Calu3 (cell line): ENCODE measurements at regions not wholly inside any gene's neighbourhood (a gene's known extent, or its start where the extent isn't known, plus 50 kb on each side); places are given as distances from the start of the nearest gene placed in this dataset.

Experiments used
- BruUV-seq: library from RNA; stranded (reverse); fragments of 400-500 nt; replicated peaks from 2 replicates; lab custom pipeline; 2021; lab: Mats Ljungman, UMichigan
- CTCF ChIA-PET: fragments of 300-600 bp; sonication (Branson Sonifier 250); formaldehyde crosslinking; loops from one replicate; lab custom pipeline; 2022; ENCODE audit warnings: antibody characterized with exemption; lab: Charles Lee
- DNase-seq: peaks from one replicate; pipeline ENCODE4 v3.0.0; 2022
- H3K27ac Mint-ChIP-seq: one replicate; pipeline ENCODE4 v1.8.0; 2022; ENCODE audit warnings: mixed read lengths; ENCODE audit not compliant: unreplicated experiment
- H3K27me3 Mint-ChIP-seq: one replicate; pipeline ENCODE4 v1.8.0; 2022; ENCODE audit warnings: mixed read lengths; ENCODE audit not compliant: unreplicated experiment
- H3K36me3 Mint-ChIP-seq: one replicate; pipeline ENCODE4 v1.8.0; 2022; ENCODE audit warnings: mild to moderate bottlenecking, moderate library complexity, mixed read lengths; ENCODE audit not compliant: insufficient read depth, unreplicated experiment
- H3K4me1 Mint-ChIP-seq: one replicate; pipeline ENCODE4 v1.8.0; 2022; ENCODE audit warnings: mild to moderate bottlenecking, low read depth, mixed read lengths; ENCODE audit not compliant: unreplicated experiment
- H3K4me3 Mint-ChIP-seq: one replicate; pipeline ENCODE4 v1.8.0; 2022; ENCODE audit warnings: mild to moderate bottlenecking, low read depth, moderate library complexity, mixed read lengths; ENCODE audit not compliant: unreplicated experiment
- H3K9me3 Mint-ChIP-seq: one replicate; pipeline ENCODE4 v1.8.0; 2022; ENCODE audit warnings: low read depth, mixed read lengths; ENCODE audit not compliant: unreplicated experiment
- CTCF ChIP-seq: fragments of 200-600 bp; IDR thresholded peaks from one replicate; pipeline ENCODE4 v1.8.0; 2022; ENCODE audit warnings: antibody characterized with exemption; ENCODE audit not compliant: unreplicated experiment
- intact Hi-C: fragments of 100-400 bp; cut with micrococcal nuclease; formaldehyde crosslinking; loops from one replicate; pipeline ENCODE4 v1.10.0; 2022; ENCODE audit not compliant: unreplicated experiment

GRCh38 chr12:13596714-13597113, 384.7 kb downstream of the GRIN2B start:
- H3K36me3 Mint-ChIP-seq, result no peaks in the 10 kb centered on the region
- CTCF ChIA-PET, result interaction anchor here (0.5 kb wide), 1 partner anchor 17 kb away, joined by 4 read pairs; no protein-coding TSS in a partner anchor
- peaks cover 9% of the 10 kb centered on the region for H3K4me1 Mint-ChIP-seq
- intact Hi-C loops, result no loop called here
- H3K27ac Mint-ChIP-seq, result no peak overlapping the region
- H3K27me3 Mint-ChIP-seq, result peaks cover 11% of the 10 kb centered on the region
- no peaks in the 10 kb centered on the region for H3K9me3 Mint-ChIP-seq
- no peak for TF ChIP-seq CTCF
- H3K4me3 Mint-ChIP-seq, result no peak overlapping the region
- no peak for DNase-seq
- no TSS peak for BruUV-seq

- H3K9me3 Mint-ChIP-seq, result no peaks in the 10 kb centered on the region
- H3K27me3 Mint-ChIP-seq, result peaks cover 3% of the 10 kb centered on the region
- no peak for DNase-seq
- TF ChIP-seq CTCF, result no peak
- H3K27ac Mint-ChIP-seq, result no peak overlapping the region
- no peak overlapping the region for H3K4me3 Mint-ChIP-seq
- H3K4me1 Mint-ChIP-seq, result peaks cover 9% of the 10 kb centered on the region
- no TSS peak for BruUV-seq
- intact Hi-C loops, result no loop called here
- H3K36me3 Mint-ChIP-seq, result no peaks in the 10 kb centered on the region
- CTCF ChIA-PET, result no interaction called here
Observed at GRCh38 chr12:13595536-13596443, 385.6 kb downstream of the GRIN2B start.

- no peaks in the 10 kb centered on the region for H3K27me3 Mint-ChIP-seq
- intact Hi-C loops, result no loop called here
- TF ChIP-seq CTCF, result no peak
- H3K36me3 Mint-ChIP-seq, result no peaks in the 10 kb centered on the region
- no peak overlapping the region for H3K27ac Mint-ChIP-seq
- no peak overlapping the region for H3K4me3 Mint-ChIP-seq
- H3K4me1 Mint-ChIP-seq, result peaks cover 9% of the 10 kb centered on the region
- no peak for DNase-seq
- no peaks in the 10 kb centered on the region for H3K9me3 Mint-ChIP-seq
- CTCF ChIA-PET, result no interaction called here
- no TSS peak for BruUV-seq
Observed at GRCh38 chr12:13594731-13595514, 386.5 kb downstream of the GRIN2B start.

- Mint-ChIP-seq H3K4me3 (no peak overlapping the region), H3K27me3 (no peaks in the 10 kb centered on the region), H3K36me3 (no peaks in the 10 kb centered on the region), H3K4me1 (peaks cover 9% of the 10 kb centered on the region), H3K9me3 (no peaks in the 10 kb centered on the region), H3K27ac (no peak overlapping the region)
- BruUV-seq, result no TSS peak
- no peak for TF ChIP-seq CTCF
- CTCF ChIA-PET, result no interaction called here
- intact Hi-C loops, result no loop called here
- DNase-seq, result no peak
Observed at GRCh38 chr12:13592063-13592942, 389.1 kb downstream of the GRIN2B start.
